ENCODE measurements at regions not wholly inside any gene's neighbourhood (a gene's known extent, or its start where the extent isn't known, plus 50 kb on each side); places are given as distances from the start of the nearest gene placed in this dataset.

DNA sequence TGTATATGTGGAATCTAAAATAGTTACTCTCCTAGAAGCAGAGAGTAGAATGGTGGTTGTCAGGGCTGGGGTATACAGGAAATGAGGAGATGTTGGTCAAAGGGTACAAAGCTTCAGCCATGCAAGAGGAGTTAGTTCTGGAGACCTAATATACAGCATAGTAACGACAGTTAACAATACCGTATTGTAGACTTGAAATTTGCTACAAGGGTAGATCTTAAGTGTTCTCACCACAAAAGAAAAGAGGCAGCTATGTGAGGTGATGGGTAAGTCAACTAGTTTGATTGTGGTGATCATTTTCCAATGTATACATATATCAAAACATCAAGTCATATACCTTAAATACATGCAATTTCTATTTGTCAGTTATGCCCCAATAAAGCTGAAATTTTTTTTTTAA is 98.2 kb upstream of the CYP1B1 start:
- TF ChIP-seq CTCF (IDR thresholded peaks at IDR 0.05; ENCODE audit: low read length) (no peak), EZH2phosphoT487 (IDR thresholded peaks at IDR 0.05; ENCODE audit: low read length) (no peak), EZH2 (optimal IDR thresholded peaks at IDR 0.05; ENCODE audit: low read depth, low read length) (no peak)

Measured in MM.1S (cell line).